Spinal cord (tissue), 9 donors: ENCODE measurements at regions not wholly inside any gene's neighbourhood (a gene's known extent, or its start where the extent isn't known, plus 50 kb on each side); places are given as distances from the start of the nearest gene placed in this dataset.

ENCODE experiments used
- DNase-seq, 6 donors: peaks; one replicate each; pipeline versions ENCODE4 v3.0.0 to v3.0.0-alpha.2; 2013 to 2015; ENCODE audit warnings: low spot score in 6 of 6, low read depth in 4 of 6
- H3K27ac ChIP-seq: one replicate; pipeline ENCODE4 v1.5.1; 2013; ENCODE audit warnings: low read depth, low read length, control low read depth
- H3K27me3 ChIP-seq: one replicate; pipeline ENCODE4 v1.6.1; 2013; ENCODE audit warnings: low read length; ENCODE audit not compliant: control insufficient read depth, insufficient read depth
- H3K36me3 ChIP-seq: one replicate; pipeline ENCODE4 v1.6.1; 2013; ENCODE audit warnings: low read length; ENCODE audit not compliant: control insufficient read depth, insufficient read depth
- H3K4me1 ChIP-seq: one replicate; pipeline ENCODE4 v1.6.1; 2013; ENCODE audit warnings: low read length; ENCODE audit not compliant: control insufficient read depth, insufficient read depth
- H3K4me3 ChIP-seq: one replicate; pipeline ENCODE4 v1.5.1; 2013; ENCODE audit warnings: low read depth, low read length, control low read depth
- H3K9me3 ChIP-seq: one replicate; pipeline ENCODE4 v1.6.1; 2013; ENCODE audit warnings: low read length; ENCODE audit not compliant: control insufficient read depth, insufficient read depth
- WGBS: methylation state at CpG from one replicate; pipeline ENCODE4 v1.1.5; 2013; ENCODE audit warnings: missing lambda C conversion rate; ENCODE audit not compliant: insufficient coverage; 5-methylcytosine and 5-hydroxymethylcytosine counted together
- donor health status: healthy.

GRCh38 chrY:7730071-7730470, 818.5 kb upstream of the AMELY start:
- Histone ChIP-seq H3K36me3 (no peaks in the 10 kb centered on the region), H3K4me3 (no peak overlapping the region), H3K4me1 (no peaks in the 10 kb centered on the region), H3K27ac (no peak overlapping the region), H3K27me3 (no peaks in the 10 kb centered on the region), H3K9me3 (no peaks in the 10 kb centered on the region)
- no peak for DNase-seq
- no CpG with 5 or more reads among the region's 2 CpGs for WGBS

DNA sequence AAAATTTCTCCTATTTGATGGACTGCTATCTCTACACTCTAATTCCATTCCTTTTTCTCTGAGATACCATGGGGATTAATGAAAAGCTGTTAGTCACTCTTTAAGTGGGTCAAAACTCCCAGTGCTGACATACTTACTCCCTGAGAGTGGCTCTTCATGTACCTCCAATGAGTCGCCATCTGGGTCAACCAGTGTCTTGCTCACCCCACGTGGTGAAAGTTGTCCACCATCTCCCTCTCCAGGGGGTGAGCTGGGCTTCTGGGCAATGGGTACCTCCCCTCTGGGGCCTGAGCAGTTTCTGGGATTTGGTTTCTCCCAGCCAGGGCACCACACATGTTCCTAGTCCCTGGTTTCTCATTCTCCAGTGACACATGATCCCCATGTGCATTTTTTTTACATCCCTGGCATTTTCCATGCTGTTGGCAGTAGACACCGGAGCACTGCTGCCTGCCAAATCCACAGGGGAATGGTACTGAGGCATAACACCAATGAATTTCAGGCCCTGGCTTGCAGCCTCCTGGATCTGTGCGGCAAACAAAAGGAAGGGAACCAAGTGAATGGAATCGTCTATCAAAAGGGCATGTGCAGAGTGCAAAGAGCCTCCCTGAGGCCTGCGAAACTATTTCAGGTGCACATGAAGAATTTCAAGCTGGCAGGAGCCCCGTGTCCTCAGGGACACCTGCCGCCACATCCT, 817.9 kb upstream of the AMELY start:
- H3K27ac ChIP-seq: no peak overlapping the region
- no peak overlapping the region for H3K4me3 ChIP-seq
- H3K36me3 ChIP-seq: no peaks in the 10 kb centered on the region
- peak in 1 of 6 donors; percentile 51 for DNase-seq
- H3K27me3 ChIP-seq: no peaks in the 10 kb centered on the region
- H3K4me1 ChIP-seq: no peaks in the 10 kb centered on the region
- WGBS: no CpG with 5 or more reads among the region's 8 CpGs
- no peaks in the 10 kb centered on the region for H3K9me3 ChIP-seq

DNA sequence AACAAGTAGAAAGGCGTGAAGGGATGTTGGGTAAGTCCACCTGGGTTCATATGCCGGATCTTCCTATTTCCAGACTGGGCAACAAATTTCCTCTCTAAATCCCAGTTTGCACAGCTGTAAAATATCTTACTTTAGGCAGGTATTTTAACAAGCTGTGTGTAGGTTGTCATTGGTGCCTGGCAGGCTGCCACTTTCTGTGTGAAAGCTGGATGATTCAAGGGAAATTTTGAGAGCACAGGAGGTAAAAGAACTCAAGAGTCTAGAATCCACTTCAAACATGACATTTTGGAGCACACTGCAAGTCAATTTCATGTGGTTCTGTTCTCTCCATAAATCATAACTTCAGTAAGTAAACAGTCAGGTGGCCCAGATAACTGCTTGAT, 817.4 kb upstream of the AMELY start:
- no peaks in the 10 kb centered on the region for H3K9me3 ChIP-seq
- no peaks in the 10 kb centered on the region for H3K4me1 ChIP-seq
- WGBS: no CpG with 5 or more reads among the region's 2 CpGs
- H3K36me3 ChIP-seq: no peaks in the 10 kb centered on the region
- H3K4me3 ChIP-seq: no peak overlapping the region
- no peaks in the 10 kb centered on the region for H3K27me3 ChIP-seq
- no peak overlapping the region for H3K27ac ChIP-seq
- DNase-seq: no peak

DNA sequence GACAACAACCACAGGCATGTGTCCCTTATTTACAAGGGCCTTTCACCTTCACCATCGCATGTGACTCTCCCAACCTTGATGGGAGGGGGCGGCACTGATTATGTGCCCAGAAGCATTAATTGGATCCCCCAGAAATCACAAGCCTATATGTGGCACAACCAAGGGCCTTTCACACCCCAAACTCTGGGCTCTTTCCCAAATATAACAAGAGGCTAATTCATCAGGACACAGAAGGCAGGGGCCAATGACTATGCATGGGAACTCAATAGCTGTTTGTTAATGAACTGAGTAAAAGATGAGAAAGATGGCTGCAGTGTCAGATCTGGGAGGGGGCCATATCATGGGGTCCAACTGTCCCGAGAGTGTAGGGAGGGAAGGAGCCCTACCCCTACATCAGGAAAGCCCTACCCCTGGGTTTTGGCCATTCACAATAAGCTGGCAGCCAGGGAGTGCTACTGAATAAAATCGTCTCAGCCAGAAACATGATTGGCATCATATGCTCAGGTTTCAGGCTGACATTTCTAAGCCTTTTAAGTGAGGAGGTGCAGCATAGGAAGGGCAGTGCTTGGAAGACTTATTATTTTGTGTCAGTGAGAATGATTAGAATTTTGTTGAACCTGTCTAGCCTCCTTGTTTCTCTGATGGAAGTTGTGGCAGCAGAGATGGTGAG, 814.4 kb upstream of the AMELY start:
- H3K4me1 ChIP-seq: no peaks in the 10 kb centered on the region
- H3K4me3 ChIP-seq: no peak overlapping the region
- no peak overlapping the region for H3K27ac ChIP-seq
- no peaks in the 10 kb centered on the region for H3K27me3 ChIP-seq
- peak in 2 of 6 donors; percentile 13 to 34 for DNase-seq
- no CpG with 5 or more reads among the region's 4 CpGs for WGBS
- H3K9me3 ChIP-seq: no peaks in the 10 kb centered on the region
- no peaks in the 10 kb centered on the region for H3K36me3 ChIP-seq

DNA sequence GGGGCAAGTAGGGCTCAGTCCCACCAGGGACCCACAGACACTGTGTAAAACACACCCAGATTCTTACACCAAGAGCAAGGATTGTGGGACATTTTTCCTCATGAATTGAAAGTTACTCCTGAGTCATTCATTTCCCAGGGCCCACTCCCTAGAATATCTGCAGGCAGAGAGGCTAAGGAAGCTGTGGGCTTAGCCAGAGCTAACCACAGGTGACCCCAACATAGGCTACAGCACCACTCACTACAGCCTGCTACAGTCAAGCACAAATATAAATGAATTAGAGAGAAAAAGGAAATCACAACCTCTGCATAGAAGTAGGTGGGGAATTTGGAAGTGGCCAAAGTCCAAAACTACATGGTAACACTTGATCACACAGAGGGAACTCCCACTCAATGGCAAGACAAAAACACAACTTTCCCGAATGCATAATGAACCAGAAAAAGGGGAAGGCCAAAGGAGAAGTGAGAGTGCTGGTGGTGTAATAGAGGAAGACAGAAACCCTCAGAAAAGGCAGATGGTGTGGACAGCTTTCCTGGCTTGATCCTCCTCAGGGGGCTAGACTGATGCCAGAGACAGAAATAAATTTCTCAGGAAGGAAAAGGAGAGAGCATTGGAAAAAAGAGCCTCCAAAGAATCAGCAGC, 812.6 kb upstream of the AMELY start:
- no peaks in the 10 kb centered on the region for H3K36me3 ChIP-seq
- DNase-seq: no peak

DNA sequence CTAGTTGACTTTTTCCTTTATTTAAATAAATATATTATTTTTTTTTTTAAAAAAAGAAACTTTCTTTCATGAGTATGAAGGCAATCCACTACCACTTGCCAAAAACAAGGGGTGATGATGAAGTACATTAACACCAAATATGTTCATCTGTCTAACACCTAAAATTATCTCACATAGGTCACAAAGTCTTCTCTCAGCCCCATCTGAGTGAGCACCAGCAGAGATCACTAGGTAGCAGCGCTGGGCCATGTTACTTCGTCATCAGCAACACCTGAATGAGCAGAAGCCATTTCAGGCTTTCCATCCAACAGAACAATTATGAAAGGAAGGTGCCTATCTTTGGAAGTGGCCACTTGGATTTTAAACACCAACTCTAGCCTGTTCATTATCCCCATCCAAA, 811.6 kb upstream of the AMELY start:
- Histone ChIP-seq H3K36me3 (no peaks in the 10 kb centered on the region), H3K27me3 (no peaks in the 10 kb centered on the region)
- no CpG with 5 or more reads among the region's 2 CpGs for WGBS

More for the DNA sequence above, 812.6 kb upstream of the AMELY start:
- Histone ChIP-seq H3K27ac (no peak overlapping the region), H3K27me3 (no peaks in the 10 kb centered on the region), H3K4me1 (no peaks in the 10 kb centered on the region), H3K9me3 (no peaks in the 10 kb centered on the region), H3K4me3 (no peak overlapping the region)
- WGBS: no CpG with 5 or more reads among the region's 1 CpG

GRCh38 chrY:7722566-7722965, 811.0 kb upstream of the AMELY start:
- Histone ChIP-seq H3K9me3 (no peaks in the 10 kb centered on the region), H3K4me1 (no peaks in the 10 kb centered on the region), H3K27ac (no peak overlapping the region), H3K4me3 (no peak overlapping the region), H3K36me3 (no peaks in the 10 kb centered on the region), H3K27me3 (no peaks in the 10 kb centered on the region)
- DNase-seq: no peak

More for the DNA sequence above, 811.6 kb upstream of the AMELY start:
- Histone ChIP-seq H3K9me3 (no peaks in the 10 kb centered on the region), H3K4me3 (no peak overlapping the region), H3K27ac (no peak overlapping the region), H3K4me1 (no peaks in the 10 kb centered on the region)
- no peak for DNase-seq

DNA sequence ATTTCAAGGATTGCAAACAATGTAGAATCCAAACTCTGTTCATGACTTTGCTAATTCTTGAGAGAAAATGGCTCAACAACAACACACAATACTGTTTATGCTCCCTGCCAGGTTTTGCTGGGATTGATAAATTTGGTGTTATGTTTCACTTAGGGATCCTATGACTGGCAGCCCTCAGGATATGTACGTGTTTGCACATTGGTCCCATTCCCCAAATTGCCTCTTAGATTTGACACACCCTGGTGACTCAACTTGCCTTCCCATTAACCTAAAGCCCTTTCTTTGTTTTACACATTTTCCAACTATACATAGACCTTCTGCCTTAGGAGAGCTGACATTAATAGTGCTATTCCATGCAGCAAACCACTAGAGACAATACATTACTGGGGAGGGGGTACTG, 809.4 kb upstream of the AMELY start:
- no CpG with 5 or more reads among the region's 1 CpG for WGBS
- Histone ChIP-seq H3K36me3 (no peaks in the 10 kb centered on the region), H3K27ac (no peak overlapping the region), H3K27me3 (no peaks in the 10 kb centered on the region), H3K9me3 (no peaks in the 10 kb centered on the region), H3K4me3 (no peak overlapping the region), H3K4me1 (no peaks in the 10 kb centered on the region)
- DNase-seq: no peak

GRCh38 chrY:7719271-7719670, 807.7 kb upstream of the AMELY start:
- H3K27ac ChIP-seq: no peak overlapping the region
- no CpG with 5 or more reads among the region's 2 CpGs for WGBS
- no peaks in the 10 kb centered on the region for H3K4me1 ChIP-seq
- H3K9me3 ChIP-seq: no peaks in the 10 kb centered on the region
- H3K36me3 ChIP-seq: no peaks in the 10 kb centered on the region
- no peak overlapping the region for H3K4me3 ChIP-seq
- H3K27me3 ChIP-seq: no peaks in the 10 kb centered on the region
- DNase-seq: peak in 1 of 6 donors; percentile 3

GRCh38 chrY:7718626-7719025, 807.1 kb upstream of the AMELY start:
- H3K36me3 ChIP-seq: no peaks in the 10 kb centered on the region
- no CpG with 5 or more reads among the region's 3 CpGs for WGBS
- no peaks in the 10 kb centered on the region for H3K27me3 ChIP-seq
- DNase-seq: no peak
- H3K4me1 ChIP-seq: no peaks in the 10 kb centered on the region
- H3K9me3 ChIP-seq: no peaks in the 10 kb centered on the region
- H3K4me3 ChIP-seq: no peak overlapping the region
- no peak overlapping the region for H3K27ac ChIP-seq
